GM18867 (cell line): ENCODE measurements at regions not wholly inside any gene's neighbourhood (a gene's known extent, or its start where the extent isn't known, plus 50 kb on each side); places are given as distances from the start of the nearest gene placed in this dataset.
"Not testable (repeated sequence)": the region's sequence is repeated elsewhere in the genome, so short reads cannot be mapped to it uniquely, and the experiment has no call there.

ENCODE experiments used
- ATAC-seq: cut with Tn5 transposase; IDR thresholded peaks from one replicate; pipeline ENCODE4 v1.9.1; 2021; ENCODE audit warnings: mild to moderate bottlenecking, moderate library complexity; ENCODE audit not compliant: unreplicated experiment

- no peak for ATAC-seq
Observed at GRCh38 chr2:155913356-155913755, 419.2 kb downstream of the NR4A2 start.

GRCh38 chr2:155908567-155908966, 424.0 kb downstream of the NR4A2 start:
- ATAC-seq = no peak

- no peak for ATAC-seq
Observed at GRCh38 chr2:155907211-155907610, 425.3 kb downstream of the NR4A2 start.

- ATAC-seq = no peak
Observed at GRCh38 chr2:155905657-155906056, 426.9 kb downstream of the NR4A2 start.

GRCh38 chr2:155904720-155905119, 427.8 kb downstream of the NR4A2 start:
- no peak for ATAC-seq

GRCh38 chr2:155902635-155903034, 429.9 kb downstream of the NR4A2 start:
- ATAC-seq = no peak

- no peak for ATAC-seq
Observed at GRCh38 chr2:155895016-155895415, 437.5 kb downstream of the NR4A2 start.

GRCh38 chr2:155880382-155880781, 452.1 kb downstream of the NR4A2 start:
- not testable (repeated sequence) for ATAC-seq

GRCh38 chr2:155879900-155880299, 452.6 kb downstream of the NR4A2 start:
- not testable (repeated sequence) for ATAC-seq

- ATAC-seq = no peak
Observed at GRCh38 chr2:155872396-155872795, 460.1 kb downstream of the NR4A2 start.

- no peak for ATAC-seq
Observed at GRCh38 chr2:155871940-155872339, 460.6 kb downstream of the NR4A2 start.

- ATAC-seq = no peak
Observed at GRCh38 chr2:155867564-155867963, 465.0 kb downstream of the NR4A2 start.

- ATAC-seq = no peak
Observed at GRCh38 chr2:155866477-155866876, 466.0 kb downstream of the NR4A2 start.

- ATAC-seq = no peak
Observed at GRCh38 chr2:155852156-155852555, 480.4 kb downstream of the NR4A2 start.

GRCh38 chr2:155846259-155846658, 486.3 kb downstream of the NR4A2 start:
- no peak for ATAC-seq

GRCh38 chr2:155844461-155844860, 488.1 kb downstream of the NR4A2 start:
- no peak for ATAC-seq

- ATAC-seq = no peak
Observed at GRCh38 chr2:155842103-155842502, 490.4 kb downstream of the NR4A2 start.

GRCh38 chr2:155841442-155841841, 491.1 kb downstream of the NR4A2 start:
- no peak for ATAC-seq

- ATAC-seq = no peak
Observed at GRCh38 chr2:155840661-155841060, 491.9 kb downstream of the NR4A2 start.

GRCh38 chr2:155839991-155840390, 492.5 kb downstream of the NR4A2 start:
- no peak for ATAC-seq

GRCh38 chr2:155839436-155839835, 493.1 kb downstream of the NR4A2 start:
- no peak for ATAC-seq

GRCh38 chr2:155836439-155836838, 496.1 kb downstream of the NR4A2 start:
- ATAC-seq = no peak

GRCh38 chr2:155830817-155831579, 501.5 kb downstream of the NR4A2 start:
- ATAC-seq = no peak
